Activated CD4-positive, alpha-beta T cell treated with anti-CD3 and anti-CD28 coated beads for 48 hours (primary cell): ENCODE measurements at regions not wholly inside any gene's neighbourhood (a gene's known extent, or its start where the extent isn't known, plus 50 kb on each side); places are given as distances from the start of the nearest gene placed in this dataset.
"Not testable (repeated sequence)": the region's sequence is repeated elsewhere in the genome, so short reads cannot be mapped to it uniquely, and the experiment has no call there.

Source experiments
- DNase-seq: peaks from one replicate; pipeline ENCODE4 v3.0.0-alpha.2; 2020

DNA sequence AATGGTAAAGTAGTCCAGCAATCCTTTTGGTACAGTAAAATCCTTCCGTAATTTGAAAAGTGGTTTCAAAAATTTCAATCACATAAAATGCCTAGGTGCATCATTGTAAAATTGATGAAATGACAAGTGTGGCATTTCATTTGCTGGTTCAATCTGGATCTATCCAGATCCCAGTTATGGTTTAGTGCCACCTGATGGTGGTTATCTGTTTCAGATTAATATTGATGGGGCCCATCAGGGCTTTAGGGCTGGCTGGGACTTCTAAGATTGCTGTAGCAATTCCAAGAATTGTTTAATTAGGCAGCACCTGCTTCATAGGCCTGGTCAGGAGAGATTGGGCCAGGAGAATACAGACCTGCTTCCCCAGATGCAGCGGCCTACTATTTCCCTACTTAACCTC lies 55.5 kb upstream of the PIK3C3 start:
- no peak for DNase-seq

GRCh38 chr18:41893432-41893831 lies 61.6 kb upstream of the PIK3C3 start:
- no peak for DNase-seq

- DNase-seq, result no peak
These were observed 67.9 kb upstream of the PIK3C3 start for GRCh38 chr18:41887100-41887499.

DNA sequence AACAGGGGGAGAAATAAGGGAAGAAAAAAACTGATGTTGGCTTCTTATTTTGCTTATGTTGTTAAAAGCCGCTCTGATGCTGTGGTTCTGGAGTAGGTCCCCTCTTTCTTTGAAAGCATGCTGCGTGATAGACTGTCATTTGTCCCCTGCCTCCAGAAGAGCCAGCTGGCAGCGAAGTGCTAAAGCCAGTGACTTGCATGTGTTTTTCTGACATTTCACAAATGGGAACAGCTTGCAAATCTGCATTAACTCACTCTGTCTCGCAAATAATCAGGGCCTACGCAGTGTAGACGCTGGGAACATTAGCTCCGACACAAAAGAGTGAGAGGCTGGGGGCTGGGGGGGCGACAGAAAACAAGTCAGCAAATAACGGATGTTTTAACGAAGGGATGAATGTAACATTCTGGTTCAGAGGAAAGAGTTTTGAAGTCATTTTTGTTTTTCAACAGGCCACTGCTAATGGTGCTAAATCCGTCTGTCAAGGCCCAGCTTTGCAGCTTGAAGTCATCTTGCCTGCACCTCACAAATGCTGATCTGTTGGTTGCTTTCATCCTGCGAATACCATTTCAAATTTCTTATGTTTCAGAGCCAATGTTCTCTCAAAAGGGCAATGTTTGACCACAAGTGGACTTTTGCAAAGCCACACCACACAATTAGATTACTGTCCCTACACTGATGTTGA lies 68.8 kb upstream of the PIK3C3 start:
- no peak for DNase-seq

GRCh38 chr18:41881285-41881684 lies 73.7 kb upstream of the PIK3C3 start:
- no peak for DNase-seq

- no peak for DNase-seq
These were observed 75.8 kb upstream of the PIK3C3 start for GRCh38 chr18:41879256-41879655.

DNA sequence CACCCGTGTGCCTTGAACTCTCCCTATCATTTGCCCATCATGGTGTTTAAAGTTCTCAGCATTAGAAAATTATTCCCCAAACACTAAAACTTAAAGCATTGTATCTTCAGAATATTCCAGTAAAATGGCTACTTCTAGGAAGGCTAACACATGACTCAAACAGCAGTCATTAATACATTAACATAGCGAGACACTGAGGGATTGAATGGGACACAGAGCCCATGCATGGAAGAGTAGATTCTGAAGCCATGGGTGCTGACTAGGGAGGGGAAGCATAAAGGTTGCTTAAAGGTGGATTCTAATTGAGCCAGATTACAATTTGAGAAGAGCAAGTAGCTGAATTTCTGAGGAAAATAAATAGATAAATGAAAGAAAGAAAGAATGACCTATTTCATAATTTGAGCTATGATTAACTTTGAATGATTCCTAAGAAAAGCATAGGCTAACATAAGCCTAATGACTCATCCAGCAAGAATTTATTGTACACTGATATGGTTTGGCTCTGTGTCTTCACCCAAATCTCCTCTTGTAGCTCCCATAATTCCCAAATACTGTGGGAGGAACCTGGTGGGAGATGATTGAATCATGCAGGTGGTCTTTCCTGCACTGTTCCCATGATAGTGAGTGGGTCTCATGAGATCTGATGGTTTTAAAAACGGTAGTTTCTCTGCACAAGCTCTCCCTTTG lies 79.8 kb upstream of the PIK3C3 start:
- no peak for DNase-seq

DNA sequence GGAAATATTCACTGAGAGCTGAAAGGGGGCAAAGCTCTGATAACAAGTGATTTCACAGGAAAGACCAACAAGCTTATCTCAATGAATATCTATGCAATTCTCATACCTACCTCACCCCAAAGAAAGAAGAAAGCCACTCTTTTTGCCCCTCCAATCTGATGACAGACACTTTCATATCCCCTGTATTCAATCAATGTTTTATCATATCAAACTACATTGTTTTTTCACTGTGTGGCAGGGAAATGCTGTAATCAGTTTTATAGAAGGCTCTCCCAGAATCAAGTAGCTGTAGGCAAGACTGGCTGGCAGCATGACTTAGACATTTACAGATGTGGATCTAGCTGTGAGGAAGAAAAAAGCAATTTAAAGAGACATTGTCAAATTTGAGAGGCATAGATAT lies 81.3 kb upstream of the PIK3C3 start:
- no peak for DNase-seq

- DNase-seq, result no peak
These were observed 82.8 kb upstream of the PIK3C3 start for GRCh38 chr18:41872206-41872605.

- DNase-seq, result no peak
These were observed 83.6 kb upstream of the PIK3C3 start for GRCh38 chr18:41871229-41872000.

DNA sequence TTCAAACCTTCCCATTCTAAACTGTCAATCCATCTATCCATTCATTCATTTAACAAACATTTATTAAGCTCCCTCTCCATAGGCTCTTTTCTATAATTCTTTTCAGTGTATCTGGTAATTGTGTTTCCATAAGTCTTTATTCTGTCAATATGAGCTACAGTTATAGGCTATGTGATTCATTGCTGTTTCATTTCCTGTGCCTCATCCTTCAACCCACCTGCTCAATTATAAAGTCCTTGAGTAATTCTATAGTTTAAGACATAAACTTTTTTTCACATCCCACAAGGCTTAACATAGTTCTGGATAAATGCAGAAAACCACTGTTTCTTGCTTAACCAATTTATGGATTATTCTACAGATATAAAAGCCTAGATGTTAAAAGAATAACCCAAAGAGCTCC lies 84.2 kb upstream of the PIK3C3 start:
- DNase-seq, result no peak

- DNase-seq, result no peak
These were observed 84.8 kb upstream of the PIK3C3 start for GRCh38 chr18:41870191-41870590.

DNA sequence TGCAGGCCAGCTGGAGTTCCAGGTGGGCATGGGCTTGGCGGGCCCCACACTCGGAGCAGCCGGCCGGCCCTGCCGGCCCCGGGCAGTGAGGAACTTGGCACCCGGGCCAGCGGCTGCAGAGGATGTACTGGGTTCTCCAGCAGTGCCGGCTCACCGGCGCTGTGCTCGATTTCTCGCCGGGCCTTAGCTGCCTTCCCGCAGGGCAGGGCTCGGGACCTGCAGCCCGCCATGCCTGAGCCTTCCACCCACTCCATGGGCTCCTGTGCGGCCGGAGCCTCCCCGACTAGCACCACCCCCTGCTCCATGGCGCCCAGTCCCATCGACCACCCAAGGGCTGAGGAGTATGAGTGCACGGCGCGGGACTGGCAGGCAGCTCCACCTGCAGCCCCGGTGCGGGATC lies 89.2 kb upstream of the PIK3C3 start:
- DNase-seq, result not testable (repeated sequence)

- no peak for DNase-seq
These were observed 90.8 kb upstream of the PIK3C3 start for GRCh38 chr18:41864216-41864615.

GRCh38 chr18:41862921-41863320 lies 92.1 kb upstream of the PIK3C3 start:
- no peak for DNase-seq

GRCh38 chr18:41860987-41861386 lies 94.0 kb upstream of the PIK3C3 start:
- DNase-seq, result no peak

DNA sequence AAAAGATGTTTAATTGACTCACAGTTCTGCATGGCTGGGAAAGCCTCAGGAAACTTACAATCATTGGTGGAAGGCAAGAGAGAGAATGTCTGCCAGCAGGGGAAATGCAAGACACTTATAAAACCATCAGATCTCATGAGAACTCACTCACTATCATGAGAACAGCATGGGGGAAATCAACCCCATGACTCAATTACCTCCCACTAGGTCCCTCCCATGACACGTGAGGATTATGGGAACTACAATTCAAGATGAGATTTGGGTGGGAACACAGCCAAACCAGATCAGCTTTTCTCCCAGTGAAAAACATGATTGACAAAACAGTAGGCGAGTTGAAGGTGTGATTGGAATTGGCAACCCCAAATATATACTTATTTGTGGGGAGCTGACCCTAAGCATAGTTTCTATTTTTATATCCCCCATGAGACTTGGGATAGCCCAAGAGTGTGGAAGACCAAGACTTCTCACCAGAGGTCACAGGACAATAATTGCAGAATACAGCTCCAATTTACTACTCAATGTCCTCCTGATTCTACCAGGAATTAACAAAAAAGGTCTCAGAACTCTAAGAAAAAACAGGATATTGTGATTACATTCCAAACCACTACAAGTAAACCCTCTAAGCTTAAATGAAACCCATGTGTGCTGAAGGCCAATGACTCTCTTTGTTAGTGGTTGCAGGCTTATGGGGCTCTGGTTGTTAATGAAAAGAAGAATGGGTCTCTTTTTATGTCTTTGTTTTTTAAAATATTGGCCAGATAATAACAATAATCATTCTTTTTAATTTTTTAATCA lies 96.1 kb upstream of the PIK3C3 start:
- DNase-seq, result no peak

DNA sequence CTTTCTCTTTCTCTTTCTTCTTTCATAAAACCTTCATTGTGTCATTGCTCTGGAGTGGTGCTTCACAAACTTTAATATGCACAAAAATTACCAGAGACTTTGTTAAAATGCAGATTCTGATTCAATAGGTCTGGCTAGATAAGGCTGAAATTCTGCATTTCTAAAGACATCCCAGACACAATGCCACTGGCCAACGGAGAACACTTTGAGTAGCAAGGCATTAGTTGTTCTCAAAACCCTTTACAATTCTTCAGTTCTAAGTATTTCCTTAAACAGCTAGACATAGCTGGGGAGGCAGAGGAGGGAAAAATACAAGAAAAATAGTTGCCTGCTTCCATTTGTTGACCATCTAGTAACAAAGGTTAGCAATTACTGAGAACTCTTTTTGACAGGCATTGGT lies 101.8 kb upstream of the PIK3C3 start:
- DNase-seq, result no peak

GRCh38 chr18:41850781-41851180 lies 104.3 kb upstream of the PIK3C3 start:
- no peak for DNase-seq

DNA sequence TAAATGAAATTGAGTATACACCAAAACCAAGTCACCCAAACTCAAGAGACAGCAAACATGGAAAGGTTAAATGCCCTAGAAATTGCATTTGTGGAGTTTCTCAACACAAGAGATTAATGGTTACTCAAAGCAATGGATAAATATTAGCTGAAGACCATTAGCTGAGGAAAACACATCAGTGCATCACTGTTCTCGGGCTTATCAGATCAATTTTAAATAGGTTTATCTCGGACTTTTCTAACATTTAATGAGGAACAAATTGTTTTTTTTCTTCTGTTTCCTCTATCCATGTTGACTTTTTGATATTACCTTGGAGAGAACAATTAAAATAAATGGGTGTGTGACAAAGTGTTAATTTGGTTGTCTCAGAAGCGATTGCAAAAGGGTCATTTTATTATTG lies 105.4 kb upstream of the PIK3C3 start:
- DNase-seq, result no peak

DNA sequence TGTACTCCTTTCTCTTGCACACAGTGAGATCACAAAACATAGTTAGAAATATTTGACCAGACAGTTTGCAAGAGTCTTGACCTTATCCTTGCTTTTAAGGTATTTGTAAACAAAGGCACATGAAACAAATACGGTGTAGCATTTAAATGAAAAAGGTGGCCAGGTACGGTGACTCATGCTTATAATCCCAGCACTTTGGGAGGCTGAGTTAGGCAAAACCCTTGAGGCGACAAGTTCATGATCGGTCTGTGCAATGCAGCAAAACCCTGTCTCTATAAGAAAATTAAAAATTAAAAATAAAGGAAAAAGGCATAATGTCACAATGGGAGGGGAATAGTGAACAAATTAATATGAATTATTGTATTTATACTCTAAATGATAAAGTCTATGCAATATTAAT lies 109.5 kb upstream of the PIK3C3 start:
- DNase-seq, result no peak

DNA sequence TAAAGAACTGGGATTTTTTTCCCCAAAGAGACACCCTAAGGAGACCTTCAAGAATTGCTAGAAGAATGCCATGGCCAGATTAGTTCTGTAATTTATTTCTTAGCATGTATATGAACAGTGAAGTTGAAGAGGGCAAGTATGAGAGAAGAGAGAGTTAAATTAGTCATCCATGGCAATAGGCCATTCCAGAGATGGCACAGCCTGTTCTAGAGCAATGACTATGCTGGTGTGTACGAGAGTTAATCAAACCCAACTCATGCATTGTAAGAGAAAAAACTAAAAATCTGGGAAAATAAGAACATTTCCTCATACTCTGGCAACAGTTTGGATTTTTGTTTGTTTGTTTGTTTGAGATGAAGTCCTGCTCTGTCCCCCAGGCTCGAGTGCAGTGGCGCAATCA lies 112.1 kb upstream of the PIK3C3 start:
- no peak for DNase-seq
